GM12891 (cell line): ENCODE measurements at regions not wholly inside any gene's neighbourhood (a gene's known extent, or its start where the extent isn't known, plus 50 kb on each side); places are given as distances from the start of the nearest gene placed in this dataset.

Experiments used
- PAX5 ChIP-seq: IDR thresholded peaks from 2 replicates; pipeline ENCODE4 v1.6.1; 2011; ENCODE audit warnings: low read length, moderate library complexity, mild to moderate bottlenecking; ENCODE audit not compliant: insufficient read depth, severe bottlenecking
- POLR2A ChIP-seq: IDR thresholded peaks from 2 replicates; pipeline ENCODE4 v1.6.1; 2011; ENCODE audit warnings: low read depth, low read length, control low read depth
- POLR2AphosphoS5 ChIP-seq: IDR thresholded peaks from 2 replicates; pipeline ENCODE4 v1.6.1; 2011; ENCODE audit warnings: low read depth, low read length, control low read depth
- POU2F2 ChIP-seq: IDR thresholded peaks from 2 replicates; pipeline ENCODE4 v1.6.1; 2011; ENCODE audit warnings: low read depth, mild to moderate bottlenecking, control low read depth, low read length, moderate library complexity
- TAF1 ChIP-seq: IDR thresholded peaks from 2 replicates; pipeline ENCODE4 v1.6.1; 2011; ENCODE audit warnings: low read depth, low read length, control low read depth

- TF ChIP-seq POLR2AphosphoS5 (no peak), TAF1 (no peak), POLR2A (no peak), PAX5 (no peak), POU2F2 (no peak)
These were observed 198.6 kb downstream of the TLE1 start for GRCh38 chr9:81490605-81491331.
